IPS-NIHi7 (cell line): ENCODE measurements at regions not wholly inside any gene's neighbourhood (a gene's known extent, or its start where the extent isn't known, plus 50 kb on each side); places are given as distances from the start of the nearest gene placed in this dataset.
A peak's percentile ranks its signal among the peaks of the same experiment; 100 is the strongest.

Source experiments
- DNase-seq: peaks from one replicate; pipeline ENCODE4 v3.0.0; 2012; ENCODE audit warnings: mixed read lengths; ENCODE audit errors: extremely low spot score

- peak; percentile 16 for DNase-seq
These were observed 354.0 kb upstream of the ROBO2 start for GRCh38 chr3:76685858-76686257.

GRCh38 chr3:76687019-76687418, 352.9 kb upstream of the ROBO2 start:
- DNase-seq = no peak

GRCh38 chr3:76694063-76694462, 345.8 kb upstream of the ROBO2 start:
- DNase-seq = no peak

GRCh38 chr3:76698136-76698706, 341.7 kb upstream of the ROBO2 start:
- DNase-seq = no peak

GRCh38 chr3:76699846-76700245, 340.1 kb upstream of the ROBO2 start:
- DNase-seq = peak; percentile 14

- no peak for DNase-seq
These were observed 339.6 kb upstream of the ROBO2 start for GRCh38 chr3:76700323-76700722.

GRCh38 chr3:76702676-76703075, 337.2 kb upstream of the ROBO2 start:
- DNase-seq = no peak

GRCh38 chr3:76715426-76715825, 324.5 kb upstream of the ROBO2 start:
- no peak for DNase-seq

GRCh38 chr3:76723366-76723765, 316.5 kb upstream of the ROBO2 start:
- no peak for DNase-seq

GRCh38 chr3:76724075-76724474, 315.8 kb upstream of the ROBO2 start:
- no peak for DNase-seq

GRCh38 chr3:76724706-76725105, 315.2 kb upstream of the ROBO2 start:
- no peak for DNase-seq

GRCh38 chr3:76726034-76726433, 313.9 kb upstream of the ROBO2 start:
- no peak for DNase-seq

GRCh38 chr3:76728426-76728825, 311.5 kb upstream of the ROBO2 start:
- no peak for DNase-seq

GRCh38 chr3:76731471-76731870, 308.4 kb upstream of the ROBO2 start:
- DNase-seq = no peak

GRCh38 chr3:76733073-76733759, 306.7 kb upstream of the ROBO2 start:
- no peak for DNase-seq

GRCh38 chr3:76735152-76735551, 304.7 kb upstream of the ROBO2 start:
- DNase-seq = no peak

GRCh38 chr3:76753599-76753998, 286.3 kb upstream of the ROBO2 start:
- DNase-seq = peak; percentile 12

GRCh38 chr3:76754247-76754646, 285.7 kb upstream of the ROBO2 start:
- no peak for DNase-seq

GRCh38 chr3:76756577-76756976, 283.3 kb upstream of the ROBO2 start:
- no peak for DNase-seq

- DNase-seq = no peak
These were observed 279.6 kb upstream of the ROBO2 start for GRCh38 chr3:76760336-76760735.

- no peak for DNase-seq
These were observed 274.4 kb upstream of the ROBO2 start for GRCh38 chr3:76765511-76765910.

GRCh38 chr3:76768912-76769311, 271.0 kb upstream of the ROBO2 start:
- DNase-seq = no peak

GRCh38 chr3:76776927-76777326, 263.0 kb upstream of the ROBO2 start:
- DNase-seq = no peak

- DNase-seq = no peak
These were observed 251.7 kb upstream of the ROBO2 start for GRCh38 chr3:76788206-76788605.
